ENCODE measurements at regions not wholly inside any gene's neighbourhood (a gene's known extent, or its start where the extent isn't known, plus 50 kb on each side); places are given as distances from the start of the nearest gene placed in this dataset.

DNA sequence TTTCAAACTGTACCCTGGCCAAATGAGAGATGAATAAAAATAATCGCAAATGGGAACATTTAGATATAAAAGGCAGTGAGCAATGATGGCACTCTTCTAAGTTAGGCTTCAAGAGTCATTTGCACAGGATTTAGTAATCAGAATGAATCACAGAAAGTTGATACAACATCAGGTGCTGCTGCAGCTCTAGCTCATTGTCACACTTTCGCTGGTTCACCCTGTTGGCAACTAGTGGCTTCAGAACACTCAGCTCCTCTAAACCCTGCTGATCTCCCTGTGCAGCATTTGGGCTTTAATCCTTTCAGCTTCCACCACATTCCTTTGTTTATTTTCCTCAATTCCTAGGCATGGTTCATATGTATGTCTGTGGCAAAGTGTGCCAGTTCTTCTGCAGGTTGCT lies 2071.2 kb upstream of the CDH6 start:
- Mint-ChIP-seq H3K9me3 (ENCODE audit: low read depth) (no peaks in the 10 kb centered on the region), H3K27me3 (ENCODE audit: low read depth) (no peaks in the 10 kb centered on the region), H3K4me3 (ENCODE audit: unreplicated experiment) (no peak overlapping the region), H3K36me3 (ENCODE audit: low read depth) (no peaks in the 10 kb centered on the region), H3K4me1 (ENCODE audit: low read depth) (no peaks in the 10 kb centered on the region), H3K27ac (ENCODE audit: unreplicated experiment) (no peak overlapping the region)
- no peak for DNase-seq (ENCODE audit: low spot score)
- TF ChIP-seq, protein P1, sequence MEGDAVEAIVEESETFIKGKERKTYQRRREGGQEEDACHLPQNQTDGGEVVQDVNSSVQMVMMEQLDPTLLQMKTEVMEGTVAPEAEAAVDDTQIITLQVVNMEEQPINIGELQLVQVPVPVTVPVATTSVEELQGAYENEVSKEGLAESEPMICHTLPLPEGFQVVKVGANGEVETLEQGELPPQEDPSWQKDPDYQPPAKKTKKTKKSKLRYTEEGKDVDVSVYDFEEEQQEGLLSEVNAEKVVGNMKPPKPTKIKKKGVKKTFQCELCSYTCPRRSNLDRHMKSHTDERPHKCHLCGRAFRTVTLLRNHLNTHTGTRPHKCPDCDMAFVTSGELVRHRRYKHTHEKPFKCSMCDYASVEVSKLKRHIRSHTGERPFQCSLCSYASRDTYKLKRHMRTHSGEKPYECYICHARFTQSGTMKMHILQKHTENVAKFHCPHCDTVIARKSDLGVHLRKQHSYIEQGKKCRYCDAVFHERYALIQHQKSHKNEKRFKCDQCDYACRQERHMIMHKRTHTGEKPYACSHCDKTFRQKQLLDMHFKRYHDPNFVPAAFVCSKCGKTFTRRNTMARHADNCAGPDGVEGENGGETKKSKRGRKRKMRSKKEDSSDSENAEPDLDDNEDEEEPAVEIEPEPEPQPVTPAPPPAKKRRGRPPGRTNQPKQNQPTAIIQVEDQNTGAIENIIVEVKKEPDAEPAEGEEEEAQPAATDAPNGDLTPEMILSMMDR (IDR thresholded peaks at IDR 0.05) = no peak

DNA sequence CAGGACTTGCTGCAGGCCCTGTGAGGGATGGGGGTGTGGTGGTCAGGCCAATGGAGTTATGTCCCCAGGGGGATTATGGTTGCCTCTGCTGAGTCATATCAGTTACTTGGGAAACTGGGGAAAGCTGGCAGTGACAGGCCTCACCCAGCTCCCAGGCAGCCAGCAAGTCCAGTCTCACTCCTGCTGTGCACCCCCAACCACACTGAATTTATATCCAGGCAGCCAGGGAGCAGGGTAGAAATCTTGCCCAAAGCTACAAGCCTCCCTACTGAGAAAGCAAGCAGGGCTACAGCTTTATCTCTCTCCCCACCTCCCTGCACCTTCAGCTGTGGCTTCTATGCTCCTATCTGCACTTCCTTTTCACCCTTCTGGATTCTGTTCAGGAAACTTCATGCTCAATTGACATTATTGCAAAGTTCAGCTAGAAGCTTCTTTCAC lies 2076.0 kb upstream of the CDH9 start:
- Mint-ChIP-seq H3K4me3 (ENCODE audit: unreplicated experiment) (no peak overlapping the region), H3K27ac (ENCODE audit: unreplicated experiment) (no peak overlapping the region), H3K36me3 (ENCODE audit: low read depth) (no peaks in the 10 kb centered on the region), H3K27me3 (ENCODE audit: low read depth) (peaks cover 5% of the 10 kb centered on the region), H3K4me1 (ENCODE audit: low read depth) (peaks cover 14% of the 10 kb centered on the region), H3K9me3 (ENCODE audit: low read depth) (peaks cover 13% of the 10 kb centered on the region)
- TF ChIP-seq, protein P1 (IDR thresholded peaks at IDR 0.05) = no peak
- DNase-seq (ENCODE audit: low spot score) = no peak

DNA sequence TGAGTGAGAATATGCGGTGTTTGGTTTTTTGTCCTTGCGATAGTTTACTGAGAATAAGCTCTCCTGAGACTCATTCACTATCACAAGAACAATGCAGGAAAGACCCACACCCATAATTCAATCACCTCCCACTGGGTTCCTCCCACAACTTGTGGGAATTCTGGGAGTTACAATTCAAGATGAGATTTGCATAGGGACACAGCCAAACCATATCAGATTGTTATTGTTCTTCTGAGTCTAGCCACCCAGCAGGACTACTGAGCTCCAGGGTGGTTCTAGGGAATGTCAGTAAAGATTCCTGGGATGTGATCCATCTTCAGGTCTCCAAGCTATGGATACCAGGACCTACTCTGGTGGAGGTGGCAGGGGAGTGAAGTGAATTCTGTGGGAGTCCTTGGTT lies 2075.1 kb upstream of the CDH9 start:
- Mint-ChIP-seq H3K36me3 (ENCODE audit: low read depth) (peaks cover 2% of the 10 kb centered on the region), H3K9me3 (ENCODE audit: low read depth) (peaks cover 20% of the 10 kb centered on the region), H3K4me1 (ENCODE audit: low read depth) (peaks cover 14% of the 10 kb centered on the region), H3K4me3 (ENCODE audit: unreplicated experiment) (no peak overlapping the region), H3K27ac (ENCODE audit: unreplicated experiment) (no peak overlapping the region), H3K27me3 (ENCODE audit: low read depth) (peaks cover 5% of the 10 kb centered on the region)
- TF ChIP-seq, protein P1 (IDR thresholded peaks at IDR 0.05) = no peak
- DNase-seq (ENCODE audit: low spot score) = no peak

DNA sequence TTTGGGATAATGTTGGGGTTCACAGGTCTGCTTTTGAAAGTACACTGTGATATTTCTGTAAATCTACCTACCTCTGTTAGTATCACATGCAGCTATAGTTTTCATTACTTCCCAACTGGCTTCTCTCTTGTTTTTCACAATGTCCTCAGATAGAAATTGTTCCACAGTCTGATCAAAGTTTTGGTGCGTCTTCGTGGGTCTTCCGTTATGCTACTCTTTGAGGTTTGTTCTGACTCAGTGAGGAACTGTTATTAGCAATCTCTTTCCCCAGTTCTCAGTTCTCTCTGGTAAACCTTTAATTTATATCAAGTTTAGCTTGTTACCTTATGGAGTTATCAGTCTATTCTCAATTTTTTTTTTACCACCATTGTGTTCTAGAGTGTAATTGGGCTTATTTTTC lies 2061.2 kb upstream of the CDH9 start:
- Mint-ChIP-seq H3K4me1 (ENCODE audit: low read depth) (no peaks in the 10 kb centered on the region), H3K36me3 (ENCODE audit: low read depth) (no peaks in the 10 kb centered on the region), H3K4me3 (ENCODE audit: unreplicated experiment) (no peak overlapping the region), H3K9me3 (ENCODE audit: low read depth) (no peaks in the 10 kb centered on the region), H3K27ac (ENCODE audit: unreplicated experiment) (no peak overlapping the region), H3K27me3 (ENCODE audit: low read depth) (no peaks in the 10 kb centered on the region)
- no peak for DNase-seq (ENCODE audit: low spot score)
- TF ChIP-seq, protein P1 (IDR thresholded peaks at IDR 0.05) = no peak

DNA sequence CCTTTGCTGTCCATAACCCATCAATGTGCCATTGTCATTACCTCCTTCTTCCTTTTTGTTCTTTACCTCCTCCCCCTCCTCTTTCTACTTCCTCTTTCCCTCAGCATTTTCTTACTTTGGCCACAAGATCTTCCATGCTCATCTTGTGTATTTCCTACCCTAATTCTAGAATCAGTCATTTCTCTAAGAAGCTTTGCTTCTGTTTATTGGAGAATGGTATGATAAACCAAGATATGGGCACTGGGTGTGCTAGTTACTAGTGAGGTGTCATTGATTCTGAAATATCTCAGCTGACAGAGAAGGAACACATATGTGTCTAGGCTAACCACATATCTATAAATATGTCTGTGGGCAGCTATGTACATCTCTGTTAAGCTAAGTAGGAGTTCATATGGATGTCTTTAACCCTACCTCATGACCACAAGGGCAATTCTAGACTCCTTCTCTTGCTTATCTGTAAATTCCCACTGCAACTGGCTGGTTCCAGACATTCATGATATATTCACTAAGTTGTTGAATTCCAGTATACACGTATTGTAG lies 2051.3 kb upstream of the CDH9 start:
- Mint-ChIP-seq H3K36me3 (ENCODE audit: low read depth) (no peaks in the 10 kb centered on the region), H3K9me3 (ENCODE audit: low read depth) (no peaks in the 10 kb centered on the region), H3K4me3 (ENCODE audit: unreplicated experiment) (no peak overlapping the region), H3K27me3 (ENCODE audit: low read depth) (peaks cover 22% of the 10 kb centered on the region), H3K4me1 (ENCODE audit: low read depth) (no peaks in the 10 kb centered on the region), H3K27ac (ENCODE audit: unreplicated experiment) (no peak overlapping the region)
- no peak for DNase-seq (ENCODE audit: low spot score)
- TF ChIP-seq, protein P1 (IDR thresholded peaks at IDR 0.05) = no peak
